SK-N-SH (cell line): ENCODE measurements at regions not wholly inside any gene's neighbourhood (a gene's known extent, or its start where the extent isn't known, plus 50 kb on each side); places are given as distances from the start of the nearest gene placed in this dataset.

Experiments used
- CTCF ChIA-PET: fragments of 300-600, 350-600 bp; formaldehyde crosslinking; extraction: SDS; loops from one replicate; lab custom pipeline; 2021; lab: Yijun Ruan, JAX
- POLR2A ChIA-PET: fragments of 350-600 bp; sonication (Branson Sonifier 250); formaldehyde crosslinking; extraction: SDS; loops from one replicate; lab custom pipeline; 2020; ENCODE audit warnings: antibody characterized with exemption, inconsistent platforms; lab: Yijun Ruan, JAX
- DNase-seq: peaks from one replicate; pipeline ENCODE4 v3.0.0; 2012
- H2AFZ ChIP-seq: fragments of 200-600 bp; sonication (generic); 2 replicates; pipeline ENCODE4 v1.8.1; 2016; ENCODE audit warnings: antibody characterized with exemption, mild to moderate bottlenecking, low read depth
- H3F3A ChIP-seq: fragments of 200-600 bp; sonication (generic); replicated peaks from 2 replicates; pipeline ENCODE3; 2016; ENCODE audit warnings: antibody characterized with exemption, mild to moderate bottlenecking; ENCODE audit not compliant: insufficient read depth
- H3K27ac ChIP-seq, 2 experiments: fragments of 200-500 bp in 1 of 2; fragments of 200-600 bp in 1 of 2; sonication (Bioruptor generic) in 1 of 2; sonication (generic), shearing (Covaris generic) in 1 of 2; 2 replicates each; pipeline versions ENCODE4 v1.5.1 to v1.6.1; 2014 to 2016; ENCODE audit warnings: low read depth in 2 of 2, inconsistent platforms in 1 of 2, low read length in 1 of 2, mild to moderate bottlenecking in 1 of 2, mixed read lengths in 1 of 2
- H3K27me3 ChIP-seq: fragments of 200-600 bp; sonication (generic), shearing (Covaris generic); 2 replicates; pipeline ENCODE4 v1.6.1; 2016; ENCODE audit warnings: mixed run types; ENCODE audit not compliant: insufficient read depth
- H3K36me3 ChIP-seq, 2 experiments: fragments of 200-500 bp in 1 of 2; fragments of 200-600 bp in 1 of 2; sonication (Bioruptor generic) in 1 of 2; sonication (generic) in 1 of 2; replicated peaks in 1 of 2; 2 replicates each; pipeline versions ENCODE3 to v1.5.1; 2014 to 2016; ENCODE audit warnings: low read length in 1 of 2, mild to moderate bottlenecking in 1 of 2; ENCODE audit not compliant: insufficient read depth in 2 of 2, control insufficient read depth in 1 of 2
- H3K4me1 ChIP-seq, 2 experiments: fragments of 200-500 bp in 1 of 2; fragments of 200-600 bp in 1 of 2; sonication (Bioruptor generic) in 1 of 2; sonication (generic), shearing (Covaris generic) in 1 of 2; 2 replicates each; pipeline versions ENCODE4 v1.5.1 to v1.6.1; 2014 to 2016; ENCODE audit warnings: low read depth in 1 of 2, low read length in 1 of 2, mixed run types in 1 of 2; ENCODE audit not compliant: insufficient read depth in 2 of 2, control insufficient read depth in 1 of 2
- H3K4me2 ChIP-seq: fragments of 200-600 bp; sonication (generic), shearing (Covaris generic); 2 replicates; pipeline ENCODE4 v1.6.1; 2017; ENCODE audit warnings: mixed run types
- H3K4me3 ChIP-seq, 2 experiments: fragments of 200-500 bp in 1 of 2; fragments of 200-600 bp in 1 of 2; sonication (Bioruptor generic) in 1 of 2; sonication (generic), shearing (Covaris generic) in 1 of 2; 2 replicates each; pipeline versions ENCODE4 v1.5.1 to v1.8.1; 2014 to 2016; ENCODE audit warnings: low read depth in 2 of 2, inconsistent platforms in 1 of 2, low read length in 1 of 2, mild to moderate bottlenecking in 1 of 2, mixed read lengths in 1 of 2, moderate library complexity in 1 of 2
- H3K79me2 ChIP-seq: fragments of 200-600 bp; sonication (generic); 2 replicates; pipeline ENCODE4 v1.8.1; 2017; ENCODE audit warnings: mild to moderate bottlenecking; ENCODE audit not compliant: insufficient read depth
- H3K9ac ChIP-seq: fragments of 200-600 bp; sonication (generic); 2 replicates; pipeline ENCODE4 v1.6.1; 2017; ENCODE audit warnings: mixed run types
- H3K9me2 ChIP-seq: fragments of 200-600 bp; sonication (generic); 2 replicates; pipeline ENCODE4 v1.6.1; 2017; ENCODE audit warnings: mixed run types
- H3K9me3 ChIP-seq: fragments of 200-600 bp; sonication (generic); 2 replicates; pipeline ENCODE4 v1.6.1; 2017; ENCODE audit warnings: mixed run types, mild to moderate bottlenecking, moderate library complexity
- H4K20me1 ChIP-seq: fragments of 200-600 bp; sonication (generic); 2 replicates; pipeline ENCODE4 v1.6.1; 2017; ENCODE audit warnings: mild to moderate bottlenecking, mixed run types; ENCODE audit not compliant: insufficient read depth
- CTCF ChIP-seq: fragments of 200-600 bp; sonication (generic); IDR thresholded peaks from 2 replicates; pipeline ENCODE4 v1.6.1; 2017; ENCODE audit warnings: antibody characterized with exemption, mild to moderate bottlenecking, moderate library complexity
- ELF1 ChIP-seq: IDR thresholded peaks from 2 replicates; pipeline ENCODE4 v1.4.0; 2012
- EP300 ChIP-seq, 2 experiments: IDR thresholded peaks; 2 replicates each; pipeline versions ENCODE4 v1.4.0 to v1.6.1; 2012; ENCODE audit warnings: borderline replicate concordance in 1 of 2, low read depth in 1 of 2, low read length in 1 of 2
- FOSL2 ChIP-seq: IDR thresholded peaks from 2 replicates; pipeline ENCODE4 v1.4.0; 2012; ENCODE audit warnings: low read depth, mild to moderate bottlenecking, moderate library complexity, borderline replicate concordance
- GATA2 ChIP-seq: sonication (generic); formaldehyde crosslinking; IDR thresholded peaks from 2 replicates; pipeline ENCODE4 v1.5.0; 2020; ENCODE audit warnings: mild to moderate bottlenecking, missing genetic modification reagents
- PBX3 ChIP-seq: IDR thresholded peaks from 2 replicates; pipeline ENCODE4; 2012
- RAD21 ChIP-seq: IDR thresholded peaks from 2 replicates; pipeline ENCODE4 v1.6.1; 2012; ENCODE audit warnings: mild to moderate bottlenecking, low read length
- RXRA ChIP-seq: IDR thresholded peaks from 2 replicates; pipeline ENCODE4 v1.4.0; 2012; ENCODE audit warnings: low read depth, mild to moderate bottlenecking, borderline replicate concordance
- USF2 ChIP-seq: fragments of 150-350 bp; IDR thresholded peaks from 2 replicates; pipeline ENCODE4 v1.6.1; 2017; ENCODE audit warnings: antibody characterized with exemption, low read length, low read depth, borderline replicate concordance
- WGBS: methylation state at CpG from one replicate; pipeline ENCODE4 v1.1.6; 2017; ENCODE audit warnings: low lambda C conversion rate; 5-methylcytosine and 5-hydroxymethylcytosine counted together

GRCh38 chr9:17928228-17928627 is 349.4 kb downstream of the SH3GL2 start:
- CTCF ChIA-PET = no interaction called here
- Histone ChIP-seq H3K9me3 (no peaks in the 10 kb centered on the region), H3K4me2 (no peak overlapping the region), H3K4me3 (no peak overlapping the region), H3K9ac (no peak overlapping the region), H3K4me1 (no peaks in the 10 kb centered on the region), H3K79me2 (no peaks in the 10 kb centered on the region), H3K27ac (no peak overlapping the region), H3K9me2 (no peaks in the 10 kb centered on the region), H3K27me3 (peaks cover 19% of the 10 kb centered on the region; the same call in 1 of the 2 replicates), H2AFZ (no peak overlapping the region), H3F3A (no peaks in the 10 kb centered on the region), H3K36me3 (no peaks in the 10 kb centered on the region), H4K20me1 (no peaks in the 10 kb centered on the region)
- 0% methylated on average over 1 of the region's 1 CpG for WGBS
- DNase-seq = no peak
- POLR2A ChIA-PET = no interaction called here
- TF ChIP-seq RAD21 (no peak), USF2 (no peak), RXRA (no peak), PBX3 (no peak), ELF1 (no peak), CTCF (no peak), EP300 (IDR thresholded peaks at IDR 0.05; ENCODE audit: borderline replicate concordance in 1 of 2, low read depth in 1 of 2, low read length in 1 of 2) (no peak)

- Histone ChIP-seq H3K79me2 (no peaks in the 10 kb centered on the region), H3K27me3 (peaks cover 19% of the 10 kb centered on the region; the same call in 1 of the 2 replicates), H3K9me3 (no peaks in the 10 kb centered on the region), H2AFZ (no peak overlapping the region), H3K4me3 (no peak overlapping the region), H3K9ac (no peak overlapping the region), H3K9me2 (no peaks in the 10 kb centered on the region), H4K20me1 (no peaks in the 10 kb centered on the region), H3F3A (no peaks in the 10 kb centered on the region), H3K4me1 (no peaks in the 10 kb centered on the region), H3K4me2 (no peak overlapping the region), H3K36me3 (no peaks in the 10 kb centered on the region)
- POLR2A ChIA-PET = no interaction called here
- 3% methylated on average over 2 of the region's 2 CpGs for WGBS
- TF ChIP-seq GATA2 = no peak
- TF ChIP-seq FOSL2 = no peak
- TF ChIP-seq, all 33 proteins: peak for 0
- CTCF ChIA-PET = no interaction called here
- no peak overlapping the region for H3K27ac ChIP-seq
- DNase-seq = no peak
Measured at GRCh38 chr9:17928768-17929167, 349.9 kb downstream of the SH3GL2 start.
